ENCODE measurements at regions not wholly inside any gene's neighbourhood (a gene's known extent, or its start where the extent isn't known, plus 50 kb on each side); places are given as distances from the start of the nearest gene placed in this dataset.

- no peak for TF ChIP-seq EZH2phosphoT487 (IDR thresholded peaks at IDR 0.05; ENCODE audit: low read length)
- no peak for TF ChIP-seq CTCF (IDR thresholded peaks at IDR 0.05; ENCODE audit: low read length)
- no peak for TF ChIP-seq EZH2 (optimal IDR thresholded peaks at IDR 0.05; ENCODE audit: low read depth, low read length)
Measured at GRCh38 chr4:65893271-65893670, 223.0 kb upstream of the EPHA5 start.

Measured in MM.1S (cell line).